Pancreas (tissue), 10 donors: ENCODE measurements at regions not wholly inside any gene's neighbourhood (a gene's known extent, or its start where the extent isn't known, plus 50 kb on each side); places are given as distances from the start of the nearest gene placed in this dataset.

Experiments
- ATAC-seq, 4 donors: fragments of 200-7000 bp; cut with Tn5 transposase; one replicate each; pipeline versions ENCODE4 v1.8.0 to v1.9.1; 2020; ENCODE audit warnings: mild to moderate bottlenecking in 4 of 4, moderate library complexity in 4 of 4
- DNase-seq, 6 donors: peaks; one replicate each; pipeline ENCODE4 v3.0.0-alpha.2; 2020
- FAIRE-seq: peaks from 2 replicates; lab custom pipeline; 2012; peaks lifted over from hg19 to GRCh38; lab: Jason Lieb, UNC
- H3K27ac ChIP-seq, 4 donors: fragments of 200-600 bp; sonication (generic); 1 replicate in 3 of 4; 2 replicates in 1 of 4; pipeline versions ENCODE4 v1.5.0 to v1.8.0; 2020
- H3K27me3 ChIP-seq, 4 donors: fragments of 200-600 bp; one replicate each; pipeline ENCODE4 v1.8.0; 2021
- H3K36me3 ChIP-seq, 3 donors: fragments of 200-600 bp; sonication (generic) in 1 of 3; one replicate each; pipeline versions ENCODE4 v1.5.0 to v1.8.0; 2020 to 2021
- H3K4me1 ChIP-seq, 3 donors: fragments of 200-600 bp; one replicate each; pipeline ENCODE4 v1.8.0; 2021
- H3K4me3 ChIP-seq, 4 donors: fragments of 200-600 bp; sonication (generic) in 2 of 4; one replicate each; pipeline versions ENCODE4 v1.5.0 to v1.8.0; 2020 to 2021
- H3K9me3 ChIP-seq, 4 donors: fragments of 200-600 bp; one replicate each; pipeline ENCODE4 v1.8.0; 2021
- WGBS, 2 donors: extraction: QIAGEN DNeasy Blood & Tissue Kit; methylation state at CpG; one replicate each; pipeline ENCODE4 v1.1.7; 2013; 5-methylcytosine and 5-hydroxymethylcytosine counted together
- intact Hi-C, 3 donors: fragments of 100-400 bp; cut with DNase I; formaldehyde crosslinking; loops; one replicate each; pipeline versions ENCODE4 v1.11.1 to v1.14.2; 2022
- TF ChIP-seq, protein P1 (sequence below), 4 donors: fragments of 200-600 bp; sonication (generic) in 3 of 4; IDR thresholded peaks; one replicate each; pipeline versions ENCODE4 v1.5.0 to v1.8.0; 2021; ENCODE audit warnings: antibody characterized with exemption in 4 of 4
- donor health status: healthy with polysubstance abuse.
- donor health status: DM: no; HTN: no; CAD: no; lungs with moderate emphysema.
- donor health status: DM: no; HTN: no; CAD: no.
- donor health status: control.
- donor health status: control.
- donor health status: Bipolar disorder and iron deficiency.
- donor health status: DM: yes; HTN: yes; CAD: no.
- donor health status: DM: no; HTN: no; CAD: no.
- donor health status: DM: no; HTN: no; CAD: no.
- donor health status: DM: yes; HTN: yes; CAD: no.

DNA sequence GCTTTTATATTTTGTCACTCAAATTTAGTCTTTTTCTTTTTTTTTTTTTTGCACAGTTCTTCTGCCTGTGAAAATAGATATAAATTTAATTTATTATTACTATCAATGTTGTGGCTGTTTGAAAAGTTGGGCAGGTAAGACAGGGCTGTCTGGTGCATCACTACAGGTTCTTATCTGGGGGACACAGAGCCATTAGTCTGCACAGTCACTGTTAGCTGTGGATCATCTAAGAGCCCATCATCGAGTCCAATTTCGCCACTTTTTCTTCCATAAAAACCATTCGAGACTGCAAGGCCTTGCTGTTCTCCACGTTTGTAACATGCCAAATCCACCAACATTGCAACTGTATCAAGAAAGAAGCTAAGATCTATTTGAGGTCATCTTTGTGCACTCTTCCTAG is 325.6 kb upstream of the UMPS start:
- no peaks in the 10 kb centered on the region for H3K9me3 ChIP-seq
- FAIRE-seq (no peak), DNase-seq (no peak), ATAC-seq (no peak)
- no peak overlapping the region for H3K27ac ChIP-seq
- H3K4me1 ChIP-seq: no peaks in the 10 kb centered on the region
- no peaks in the 10 kb centered on the region for H3K27me3 ChIP-seq
- H3K4me3 ChIP-seq: no peak overlapping the region
- WGBS, 2 donors: 76 to 83% methylated on average over 4 of the region's 4 CpGs
- TF ChIP-seq, protein P1, sequence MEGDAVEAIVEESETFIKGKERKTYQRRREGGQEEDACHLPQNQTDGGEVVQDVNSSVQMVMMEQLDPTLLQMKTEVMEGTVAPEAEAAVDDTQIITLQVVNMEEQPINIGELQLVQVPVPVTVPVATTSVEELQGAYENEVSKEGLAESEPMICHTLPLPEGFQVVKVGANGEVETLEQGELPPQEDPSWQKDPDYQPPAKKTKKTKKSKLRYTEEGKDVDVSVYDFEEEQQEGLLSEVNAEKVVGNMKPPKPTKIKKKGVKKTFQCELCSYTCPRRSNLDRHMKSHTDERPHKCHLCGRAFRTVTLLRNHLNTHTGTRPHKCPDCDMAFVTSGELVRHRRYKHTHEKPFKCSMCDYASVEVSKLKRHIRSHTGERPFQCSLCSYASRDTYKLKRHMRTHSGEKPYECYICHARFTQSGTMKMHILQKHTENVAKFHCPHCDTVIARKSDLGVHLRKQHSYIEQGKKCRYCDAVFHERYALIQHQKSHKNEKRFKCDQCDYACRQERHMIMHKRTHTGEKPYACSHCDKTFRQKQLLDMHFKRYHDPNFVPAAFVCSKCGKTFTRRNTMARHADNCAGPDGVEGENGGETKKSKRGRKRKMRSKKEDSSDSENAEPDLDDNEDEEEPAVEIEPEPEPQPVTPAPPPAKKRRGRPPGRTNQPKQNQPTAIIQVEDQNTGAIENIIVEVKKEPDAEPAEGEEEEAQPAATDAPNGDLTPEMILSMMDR (IDR thresholded peaks at IDR 0.05): no peak
- intact Hi-C loops: no loop called here
- no peaks in the 10 kb centered on the region for H3K36me3 ChIP-seq

DNA sequence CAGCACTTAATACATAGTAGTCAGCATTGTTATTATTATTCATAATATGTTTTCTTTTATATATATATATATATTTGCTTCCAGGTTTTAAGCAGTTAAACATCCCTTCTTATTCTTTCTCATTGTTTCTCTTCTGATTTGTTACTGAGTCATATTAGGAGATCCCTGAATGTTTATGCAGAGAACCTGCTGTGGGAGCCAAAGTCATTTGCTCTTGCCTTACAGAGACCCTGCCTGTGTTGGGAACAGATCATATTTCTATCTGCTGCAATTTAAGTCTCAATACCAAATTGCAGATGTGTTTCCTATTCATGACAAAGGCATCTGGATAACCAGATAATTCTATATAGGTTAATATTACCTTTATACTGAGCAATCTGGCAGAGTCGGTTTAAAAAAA is 323.0 kb upstream of the UMPS start:
- Histone ChIP-seq H3K9me3 (no peaks in the 10 kb centered on the region), H3K27me3 (no peaks in the 10 kb centered on the region), H3K36me3 (no peaks in the 10 kb centered on the region), H3K4me3 (no peak overlapping the region), H3K27ac (no peak overlapping the region), H3K4me1 (no peaks in the 10 kb centered on the region)
- intact Hi-C loops: no loop called here
- no peak for DNase-seq
- 95 to 100% methylated on average over 1 of the region's 1 CpG for WGBS, 2 donors
- FAIRE-seq: no peak
- TF ChIP-seq, protein P1 (IDR thresholded peaks at IDR 0.05): no peak
- no peak for ATAC-seq

DNA sequence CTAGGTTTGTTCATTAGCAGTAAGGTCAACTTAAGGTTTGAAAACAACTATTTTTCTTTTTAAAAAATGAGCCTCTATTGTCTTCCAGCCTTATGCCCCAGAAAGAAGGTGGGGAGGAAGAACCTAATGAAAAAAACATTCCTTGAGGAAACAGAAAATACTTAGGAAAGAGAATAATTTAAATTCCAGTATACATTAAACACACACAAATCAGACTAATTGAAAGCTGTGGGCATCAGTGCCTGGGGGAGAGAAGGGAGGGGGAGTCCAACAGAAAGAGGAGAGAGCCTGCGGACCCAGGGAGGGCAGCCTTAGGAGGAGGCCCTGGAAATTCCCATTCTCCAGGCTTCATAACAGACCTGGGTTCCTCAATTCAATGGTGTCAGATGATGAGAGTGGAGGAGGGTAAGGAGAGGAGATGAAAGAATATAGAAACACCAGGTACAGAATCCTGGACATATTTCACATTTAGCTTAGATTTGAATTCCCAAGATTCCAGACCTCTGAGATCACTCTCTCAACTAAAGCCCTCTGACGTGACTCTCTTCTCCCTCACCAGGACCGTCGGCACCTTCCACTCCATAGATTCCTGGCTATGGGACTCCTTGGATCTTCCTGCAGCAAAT is 320.5 kb upstream of the UMPS start:
- intact Hi-C loops: no loop called here

DNA sequence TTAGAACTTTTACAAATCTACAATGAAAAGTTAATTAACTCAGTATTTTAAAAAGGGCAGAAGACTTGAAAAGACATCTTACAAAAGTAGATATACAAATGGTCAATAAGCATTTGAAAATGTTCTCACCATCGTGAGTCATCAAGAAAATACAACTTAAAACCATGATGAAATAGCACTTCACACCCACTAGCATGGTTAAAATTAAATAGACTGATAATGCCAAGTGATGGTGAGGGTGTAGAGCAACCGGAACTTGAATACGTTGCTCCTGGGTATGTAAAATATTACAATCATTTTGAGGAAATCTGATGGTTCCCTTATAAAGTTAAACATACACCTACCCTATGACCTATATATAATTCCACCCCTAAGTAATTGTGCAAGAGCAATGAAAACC is 319.8 kb upstream of the UMPS start:
- TF ChIP-seq, protein P1 (IDR thresholded peaks at IDR 0.05): no peak
- H3K9me3 ChIP-seq: no peaks in the 10 kb centered on the region
- no peaks in the 10 kb centered on the region for H3K27me3 ChIP-seq
- intact Hi-C loops: no loop called here
- ATAC-seq (no peak), FAIRE-seq (no peak), DNase-seq (no peak)
- no peak overlapping the region for H3K4me3 ChIP-seq
- no peak overlapping the region for H3K27ac ChIP-seq
- no peaks in the 10 kb centered on the region for H3K36me3 ChIP-seq
- WGBS, 2 donors: 82 to 93% methylated on average over 3 of the region's 3 CpGs
- H3K4me1 ChIP-seq: no peaks in the 10 kb centered on the region

More for the DNA sequence above, 320.5 kb upstream of the UMPS start:
- 83 to 84% methylated on average over 4 of the region's 4 CpGs for WGBS, 2 donors
- ATAC-seq: peak in 2 of 4 donors; percentile 29 to 33
- Histone ChIP-seq H3K27me3 (no peaks in the 10 kb centered on the region), H3K9me3 (no peaks in the 10 kb centered on the region), H3K4me3 (no peak overlapping the region), H3K27ac (no peak overlapping the region), H3K36me3 (no peaks in the 10 kb centered on the region), H3K4me1 (no peaks in the 10 kb centered on the region)
- FAIRE-seq: no peak
- DNase-seq: no peak
- TF ChIP-seq, protein P1 (IDR thresholded peaks at IDR 0.05): no peak

DNA sequence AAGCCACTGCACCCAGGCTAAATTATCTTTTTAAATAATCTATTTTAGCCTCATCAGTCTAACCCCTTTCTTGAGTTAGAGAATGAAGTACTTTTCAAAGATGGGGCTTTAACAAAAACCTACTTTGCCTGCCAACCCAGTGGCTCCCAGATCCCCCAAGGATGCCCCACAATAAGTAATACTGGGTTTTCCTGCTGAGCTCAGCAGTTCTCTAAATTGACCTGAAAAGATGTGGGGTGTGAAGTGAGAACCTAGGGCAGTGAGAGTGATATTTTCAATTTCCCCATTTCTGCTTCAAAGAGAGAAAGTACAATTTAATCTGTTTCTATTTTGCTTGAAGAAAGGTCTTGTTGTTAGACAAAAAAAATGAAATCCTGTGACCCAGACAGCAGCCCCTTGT is 318.5 kb upstream of the UMPS start:
- no peaks in the 10 kb centered on the region for H3K36me3 ChIP-seq
- DNase-seq (no peak), ATAC-seq (no peak), FAIRE-seq (no peak)
- H3K4me1 ChIP-seq: no peaks in the 10 kb centered on the region
- no peak overlapping the region for H3K4me3 ChIP-seq
- TF ChIP-seq, protein P1 (IDR thresholded peaks at IDR 0.05): no peak
- intact Hi-C loops: no loop called here
- no peaks in the 10 kb centered on the region for H3K9me3 ChIP-seq
- no peak overlapping the region for H3K27ac ChIP-seq
- no peaks in the 10 kb centered on the region for H3K27me3 ChIP-seq
